ENCODE measurements at regions not wholly inside any gene's neighbourhood (a gene's known extent, or its start where the extent isn't known, plus 50 kb on each side); places are given as distances from the start of the nearest gene placed in this dataset.

DNA sequence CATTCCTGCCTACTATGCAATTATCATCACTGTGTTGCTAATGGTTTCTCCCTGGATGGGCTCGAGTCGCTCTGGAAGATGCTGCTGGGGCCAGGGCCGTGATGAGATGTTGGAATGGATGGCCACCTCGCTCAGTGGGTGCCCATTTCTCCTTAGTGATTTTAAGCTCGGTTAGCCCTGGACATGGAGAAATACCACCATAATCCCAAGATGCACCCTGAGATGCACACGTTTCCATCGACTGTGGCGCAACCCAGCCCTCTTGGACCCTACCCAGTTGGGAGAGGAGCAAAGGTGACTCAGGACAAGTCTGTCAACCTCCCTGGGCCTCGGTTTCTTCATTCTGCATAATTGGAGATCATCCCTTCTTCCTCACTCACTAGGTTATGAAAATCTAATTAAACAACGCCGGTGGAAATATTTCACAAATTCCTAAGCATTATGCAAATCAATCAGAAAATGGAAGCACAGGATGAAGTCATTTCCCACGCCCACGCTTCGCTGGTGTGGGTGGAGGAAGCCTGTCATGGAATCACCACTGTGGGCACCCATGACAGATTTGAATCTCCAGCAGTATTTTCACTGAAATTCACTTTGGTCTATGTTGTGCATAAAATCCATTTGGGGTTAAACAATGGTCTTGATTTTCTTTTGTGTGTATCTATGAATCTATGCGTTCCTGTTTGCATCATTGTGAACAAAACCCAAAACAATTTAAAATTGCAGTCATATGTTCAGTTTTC lies 195.2 kb downstream of the AXIN2 start:
- H3K27ac Mint-ChIP-seq, result no peak overlapping the region
- TF ChIP-seq, protein P1, sequence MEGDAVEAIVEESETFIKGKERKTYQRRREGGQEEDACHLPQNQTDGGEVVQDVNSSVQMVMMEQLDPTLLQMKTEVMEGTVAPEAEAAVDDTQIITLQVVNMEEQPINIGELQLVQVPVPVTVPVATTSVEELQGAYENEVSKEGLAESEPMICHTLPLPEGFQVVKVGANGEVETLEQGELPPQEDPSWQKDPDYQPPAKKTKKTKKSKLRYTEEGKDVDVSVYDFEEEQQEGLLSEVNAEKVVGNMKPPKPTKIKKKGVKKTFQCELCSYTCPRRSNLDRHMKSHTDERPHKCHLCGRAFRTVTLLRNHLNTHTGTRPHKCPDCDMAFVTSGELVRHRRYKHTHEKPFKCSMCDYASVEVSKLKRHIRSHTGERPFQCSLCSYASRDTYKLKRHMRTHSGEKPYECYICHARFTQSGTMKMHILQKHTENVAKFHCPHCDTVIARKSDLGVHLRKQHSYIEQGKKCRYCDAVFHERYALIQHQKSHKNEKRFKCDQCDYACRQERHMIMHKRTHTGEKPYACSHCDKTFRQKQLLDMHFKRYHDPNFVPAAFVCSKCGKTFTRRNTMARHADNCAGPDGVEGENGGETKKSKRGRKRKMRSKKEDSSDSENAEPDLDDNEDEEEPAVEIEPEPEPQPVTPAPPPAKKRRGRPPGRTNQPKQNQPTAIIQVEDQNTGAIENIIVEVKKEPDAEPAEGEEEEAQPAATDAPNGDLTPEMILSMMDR (IDR thresholded peaks at IDR 0.05; ENCODE audit: unreplicated experiment), result no peak
- H3K4me1 Mint-ChIP-seq, result peaks cover 11% of the 10 kb centered on the region
- H3K9me3 Mint-ChIP-seq, result peaks cover 17% of the 10 kb centered on the region
- H3K27me3 Mint-ChIP-seq (ENCODE audit: low read depth), result no peaks in the 10 kb centered on the region
- peaks cover 2% of the 10 kb centered on the region for H3K36me3 Mint-ChIP-seq
- no peak for DNase-seq (ENCODE audit: low spot score in 2 of 2, unreplicated experiment in 2 of 2)
- H3K4me3 Mint-ChIP-seq, result no peak overlapping the region

DNA sequence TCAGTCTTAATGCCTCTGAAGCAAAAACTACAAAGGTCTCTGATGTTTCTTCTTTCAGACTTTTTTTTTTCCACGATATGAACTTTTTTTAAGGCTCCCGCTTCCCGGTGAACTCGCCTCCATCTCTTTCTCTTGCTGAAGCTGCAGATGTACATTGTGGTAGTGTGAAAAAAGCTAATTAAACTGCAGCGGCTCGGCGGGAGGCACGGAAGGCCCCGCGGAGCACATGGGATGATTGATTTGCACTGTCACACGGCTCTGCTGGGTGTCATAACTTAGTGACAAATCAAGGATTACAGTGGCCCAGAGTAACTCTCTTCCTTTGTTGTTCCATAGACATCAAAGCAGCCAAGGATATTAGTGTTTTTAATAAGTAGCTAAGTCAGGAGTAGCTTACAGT lies 196.3 kb downstream of the AXIN2 start:
- Mint-ChIP-seq H3K36me3 (peaks cover 2% of the 10 kb centered on the region), H3K4me3 (no peak overlapping the region), H3K27ac (peak overlapping the region; percentile 65), H3K4me1 (peaks cover 11% of the 10 kb centered on the region), H3K27me3 (ENCODE audit: low read depth) (no peaks in the 10 kb centered on the region), H3K9me3 (peaks cover 17% of the 10 kb centered on the region)
- DNase-seq (ENCODE audit: low spot score in 2 of 2, unreplicated experiment in 2 of 2), result no peak
- TF ChIP-seq, protein P1 (IDR thresholded peaks at IDR 0.05; ENCODE audit: unreplicated experiment), result no peak

DNA sequence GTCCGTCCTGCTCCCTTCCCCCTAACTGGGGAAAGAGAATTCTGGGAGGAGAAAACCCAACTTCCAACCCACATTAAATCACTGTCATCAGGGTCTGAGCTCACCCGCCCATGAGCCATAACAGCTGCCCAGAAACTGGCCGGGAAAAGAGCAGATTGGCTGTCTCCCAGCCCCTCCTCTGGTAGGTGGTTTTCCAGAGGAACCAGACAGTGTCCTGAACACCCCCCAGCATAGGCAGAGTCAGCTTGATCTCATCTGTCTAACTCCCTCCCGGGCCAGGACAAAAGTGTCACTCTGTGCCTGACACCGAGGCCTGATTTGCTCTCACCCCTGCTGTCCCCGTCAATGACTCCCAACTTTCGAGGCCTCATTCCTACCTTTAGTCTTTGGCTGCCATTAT lies 197.0 kb downstream of the AXIN2 start:
- H3K4me3 Mint-ChIP-seq, result no peak overlapping the region
- H3K9me3 Mint-ChIP-seq, result peaks cover 17% of the 10 kb centered on the region
- TF ChIP-seq, protein P1 (IDR thresholded peaks at IDR 0.05; ENCODE audit: unreplicated experiment), result no peak
- no peak overlapping the region for H3K27ac Mint-ChIP-seq
- peaks cover 11% of the 10 kb centered on the region for H3K4me1 Mint-ChIP-seq
- peaks cover 2% of the 10 kb centered on the region for H3K36me3 Mint-ChIP-seq
- no peaks in the 10 kb centered on the region for H3K27me3 Mint-ChIP-seq (ENCODE audit: low read depth)
- no peak for DNase-seq (ENCODE audit: low spot score in 2 of 2, unreplicated experiment in 2 of 2)

DNA sequence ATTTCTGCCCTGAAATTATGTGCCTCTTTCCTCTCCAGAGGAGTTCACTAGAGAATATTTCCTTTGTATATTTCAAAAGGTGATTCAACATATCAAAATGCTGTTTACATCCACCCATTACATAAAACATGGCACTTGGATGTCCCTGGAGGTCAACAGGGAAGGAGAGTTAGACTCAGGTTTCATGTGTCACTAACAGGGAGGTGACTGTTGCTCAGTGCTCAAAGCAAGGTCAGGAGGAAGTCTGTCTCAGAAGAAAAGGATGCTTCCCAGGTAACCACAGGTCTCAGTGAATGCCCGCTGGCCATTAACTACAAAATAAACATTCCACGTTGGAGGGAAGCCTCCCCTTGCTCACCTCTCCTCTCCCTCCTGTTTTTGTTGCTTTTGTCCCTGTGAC lies 198.6 kb downstream of the AXIN2 start:
- peaks cover 11% of the 10 kb centered on the region for H3K9me3 Mint-ChIP-seq
- no peaks in the 10 kb centered on the region for H3K27me3 Mint-ChIP-seq (ENCODE audit: low read depth)
- H3K36me3 Mint-ChIP-seq, result peaks cover 2% of the 10 kb centered on the region
- TF ChIP-seq, protein P1 (IDR thresholded peaks at IDR 0.05; ENCODE audit: unreplicated experiment), result no peak
- no peak for DNase-seq (ENCODE audit: low spot score in 2 of 2, unreplicated experiment in 2 of 2)
- H3K4me3 Mint-ChIP-seq, result no peak overlapping the region
- no peak overlapping the region for H3K27ac Mint-ChIP-seq
- peaks cover 11% of the 10 kb centered on the region for H3K4me1 Mint-ChIP-seq

DNA sequence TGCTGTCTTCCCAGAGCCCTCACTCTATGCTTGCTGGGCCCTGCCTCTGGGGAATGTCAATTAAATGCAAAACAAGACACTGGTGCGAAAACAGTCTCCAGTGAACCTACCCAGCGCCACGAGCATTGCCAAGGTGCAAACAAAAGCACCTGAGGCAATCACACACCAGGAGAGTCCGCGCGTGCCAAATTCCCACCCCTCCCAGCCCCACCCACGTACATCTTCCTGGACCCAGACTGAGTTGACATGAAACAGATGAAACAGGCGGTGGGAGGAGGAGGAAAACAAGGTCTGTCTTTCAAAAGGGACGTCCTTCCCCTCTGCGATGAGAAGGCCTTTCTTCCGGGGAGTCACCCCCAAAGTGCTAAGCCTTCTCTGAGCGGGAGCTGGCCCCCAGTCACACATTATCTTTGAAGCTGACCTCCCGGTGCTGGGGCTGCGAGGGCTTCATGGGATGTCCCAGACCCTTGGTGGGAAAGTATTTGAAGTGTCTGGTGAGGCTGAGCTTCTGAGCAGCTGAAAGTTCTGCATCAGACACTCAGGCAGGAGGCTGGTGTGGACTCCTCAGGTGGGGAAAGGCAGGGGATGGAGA lies 200.4 kb downstream of the AXIN2 start:
- Mint-ChIP-seq H3K9me3 (peaks cover 11% of the 10 kb centered on the region), H3K36me3 (peaks cover 2% of the 10 kb centered on the region), H3K4me3 (no peak overlapping the region), H3K27ac (no peak overlapping the region), H3K4me1 (peaks cover 11% of the 10 kb centered on the region), H3K27me3 (ENCODE audit: low read depth) (no peaks in the 10 kb centered on the region)
- TF ChIP-seq, protein P1 (IDR thresholded peaks at IDR 0.05; ENCODE audit: unreplicated experiment), result no peak
- DNase-seq (ENCODE audit: low spot score in 2 of 2, unreplicated experiment in 2 of 2), result no peak
